ENCODE measurements at regions not wholly inside any gene's neighbourhood (a gene's known extent, or its start where the extent isn't known, plus 50 kb on each side); places are given as distances from the start of the nearest gene placed in this dataset.
"Not testable (repeated sequence)": the region's sequence is repeated elsewhere in the genome, so short reads cannot be mapped to it uniquely, and the experiment has no call there.

- TF ChIP-seq CTCF (IDR thresholded peaks at IDR 0.05; ENCODE audit: insufficient read depth, low read length, poor library complexity, severe bottlenecking); EZH2phosphoT487 (conservative IDR thresholded peaks at IDR 0.05; ENCODE audit: low read length): not testable (repeated sequence)
Observed at GRCh38 chr22:23434198-23434830, 145.8 kb downstream of the IGLL1 start.
